ENCODE measurements at regions not wholly inside any gene's neighbourhood (a gene's known extent, or its start where the extent isn't known, plus 50 kb on each side); places are given as distances from the start of the nearest gene placed in this dataset.
"Not testable (repeated sequence)": the region's sequence is repeated elsewhere in the genome, so short reads cannot be mapped to it uniquely, and the experiment has no call there.

DNA sequence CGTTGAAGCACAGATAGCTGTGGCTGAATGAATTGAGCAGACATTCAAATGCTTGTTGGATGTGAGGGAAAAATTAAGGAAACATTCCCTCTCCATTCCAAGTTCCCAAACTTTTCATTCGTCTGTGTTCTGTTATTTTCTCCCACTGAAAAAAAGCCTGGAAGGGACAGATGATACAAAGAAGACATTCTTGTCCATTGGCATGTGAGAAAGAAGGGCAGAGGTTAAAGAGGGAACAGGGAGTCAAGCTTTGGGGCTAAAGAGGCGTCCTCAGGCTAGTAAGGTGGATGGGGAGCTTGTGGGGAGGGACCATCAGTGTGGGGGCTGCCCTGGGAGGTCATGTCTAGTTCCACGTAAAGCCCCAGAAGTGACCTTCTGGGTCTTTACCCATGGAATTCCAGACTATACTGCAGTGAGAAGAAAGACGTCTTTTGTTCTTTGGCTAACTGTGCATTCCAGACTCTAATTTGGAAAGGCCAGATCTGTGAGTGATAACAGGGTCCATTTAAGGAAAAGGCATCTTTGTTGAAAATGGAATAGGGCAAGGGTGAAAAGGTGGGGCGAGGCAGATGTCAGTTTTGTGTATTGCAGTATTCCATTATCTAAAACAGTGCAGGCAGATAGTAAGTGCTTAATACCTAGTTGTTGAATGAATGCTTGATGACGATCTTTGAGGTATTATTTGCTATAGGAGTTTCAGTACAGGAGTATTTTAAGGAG lies 117.5 kb downstream of the SOX4 start:
- no peak for DNase-seq

GRCh38 chr6:21712213-21712612 lies 118.7 kb downstream of the SOX4 start:
- no peak for DNase-seq

DNA sequence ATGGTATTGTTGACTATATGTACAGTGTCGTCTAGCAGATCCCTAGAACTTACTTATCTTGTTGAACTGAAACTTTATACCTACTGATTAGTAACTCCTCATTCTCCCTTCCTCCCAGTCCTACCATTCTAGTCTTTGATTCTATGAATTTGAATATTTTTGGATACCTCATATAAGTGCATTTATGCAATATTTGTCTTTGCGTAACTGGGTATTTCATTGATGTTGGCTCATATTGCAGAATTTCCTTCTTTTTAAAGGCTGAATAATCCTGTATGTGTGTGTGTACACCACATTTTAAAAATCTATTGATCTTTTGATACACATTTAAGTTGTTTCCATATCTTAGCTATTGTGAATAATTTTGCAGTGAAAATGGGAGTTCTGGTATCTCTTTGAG lies 119.9 kb downstream of the SOX4 start:
- DNase-seq, result no peak

GRCh38 chr6:21715180-21715579 lies 121.6 kb downstream of the SOX4 start:
- no peak for DNase-seq

- DNase-seq, result no peak
These were observed 129.0 kb downstream of the SOX4 start for GRCh38 chr6:21722510-21722909.

DNA sequence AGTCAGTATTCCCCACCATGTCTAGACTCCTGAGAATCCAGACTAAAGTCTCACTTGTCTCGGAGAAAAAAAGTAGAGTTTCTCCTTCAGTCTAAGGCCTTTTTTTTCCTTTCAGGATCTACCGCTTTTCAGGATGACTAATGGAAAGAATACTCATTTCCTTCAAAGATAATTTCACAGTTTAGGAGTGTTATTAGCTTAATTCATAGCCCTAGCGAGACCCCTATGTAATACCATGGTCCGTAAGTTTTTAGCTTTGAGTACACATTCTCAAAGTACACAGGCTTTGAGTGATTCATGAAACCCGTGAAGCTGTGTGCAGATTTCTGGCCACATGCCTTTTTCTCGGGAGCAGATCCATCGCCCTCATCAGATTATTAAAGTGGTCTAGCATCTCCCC lies 133.1 kb downstream of the SOX4 start:
- DNase-seq, result no peak

- DNase-seq, result no peak
These were observed 134.6 kb downstream of the SOX4 start for GRCh38 chr6:21728141-21728540.

GRCh38 chr6:21729431-21729830 lies 135.9 kb downstream of the SOX4 start:
- DNase-seq, result no peak

- DNase-seq, result no peak
These were observed 137.0 kb downstream of the SOX4 start for GRCh38 chr6:21730533-21730932.

- DNase-seq, result no peak
These were observed 138.0 kb downstream of the SOX4 start for GRCh38 chr6:21731411-21732031.

DNA sequence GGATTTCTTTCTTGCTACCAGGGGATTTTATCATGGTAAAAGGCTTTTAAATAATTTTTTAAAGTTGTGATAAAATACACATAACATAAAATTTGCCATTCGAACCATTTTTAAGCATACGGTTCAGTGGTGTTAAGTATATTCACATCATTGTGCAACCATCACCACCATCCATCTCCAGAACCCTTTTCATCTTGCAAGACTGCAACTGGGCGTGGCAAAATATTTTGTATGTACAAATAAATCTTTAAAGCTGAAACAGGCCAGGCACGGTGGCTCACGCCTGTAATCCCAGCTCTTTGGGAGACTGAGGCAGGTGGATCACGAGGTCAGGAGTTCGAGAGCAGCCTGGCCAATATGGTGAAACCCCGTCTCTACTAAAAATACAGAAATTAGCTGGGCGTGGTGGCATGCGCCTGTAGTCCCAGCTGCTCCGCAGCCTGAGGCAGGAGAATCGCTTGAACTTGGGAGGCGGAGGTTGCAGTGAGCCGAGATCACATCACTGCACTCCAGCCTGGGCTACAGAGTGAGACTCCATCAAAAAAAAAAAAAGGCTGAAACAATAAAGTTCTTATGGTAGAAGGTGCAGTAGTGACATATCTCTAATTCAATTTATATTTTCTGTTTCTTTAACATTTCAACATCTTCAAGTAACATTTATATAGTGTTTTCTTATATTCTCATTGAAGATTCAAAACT lies 138.6 kb downstream of the SOX4 start:
- DNase-seq, result not testable (repeated sequence)

GRCh38 chr6:21732731-21733130 lies 139.2 kb downstream of the SOX4 start:
- no peak for DNase-seq

DNA sequence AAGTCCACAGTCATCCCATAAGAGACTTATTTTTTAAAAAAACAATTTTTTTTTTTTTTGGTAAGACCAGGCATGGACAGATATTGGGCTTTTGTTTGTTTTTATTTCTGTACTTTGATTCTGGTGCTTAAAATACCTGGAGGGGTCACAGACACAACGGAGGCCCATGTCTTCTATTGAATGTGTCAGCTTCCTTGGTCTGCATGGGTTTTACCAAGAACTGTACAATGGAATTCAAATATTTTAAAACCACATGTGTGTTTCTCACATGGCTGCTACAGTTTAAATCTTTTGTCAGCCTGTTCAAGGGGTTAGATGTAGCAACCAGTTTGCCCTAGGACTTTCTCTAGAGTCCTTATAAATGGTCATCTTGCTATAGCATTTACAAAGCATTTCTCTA lies 139.8 kb downstream of the SOX4 start:
- no peak for DNase-seq

GRCh38 chr6:21734204-21734603 lies 140.7 kb downstream of the SOX4 start:
- no peak for DNase-seq

- no peak for DNase-seq
These were observed 144.9 kb downstream of the SOX4 start for GRCh38 chr6:21738180-21739094.

DNA sequence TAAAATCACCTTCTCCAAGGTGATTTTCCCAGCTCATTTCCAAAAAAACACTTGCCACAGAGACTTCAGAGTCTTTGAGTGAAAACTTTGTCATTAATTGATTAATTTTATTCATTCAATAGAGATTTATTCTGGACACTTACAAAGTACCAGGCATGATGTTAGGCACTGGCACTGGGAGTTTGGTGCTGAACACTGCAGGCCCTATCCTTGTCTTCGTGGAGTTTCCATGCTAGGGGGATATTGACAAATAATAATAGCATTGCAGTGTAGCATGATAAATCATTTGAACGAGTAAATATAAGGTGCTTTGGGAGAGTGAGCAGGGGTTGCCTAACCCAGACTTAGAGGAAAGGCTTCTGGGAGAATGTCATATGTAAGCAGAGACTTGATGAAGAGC lies 145.7 kb downstream of the SOX4 start:
- no peak for DNase-seq

- DNase-seq, result no peak
These were observed 146.3 kb downstream of the SOX4 start for GRCh38 chr6:21739838-21740237.

- DNase-seq, result no peak
These were observed 147.0 kb downstream of the SOX4 start for GRCh38 chr6:21740376-21741124.

DNA sequence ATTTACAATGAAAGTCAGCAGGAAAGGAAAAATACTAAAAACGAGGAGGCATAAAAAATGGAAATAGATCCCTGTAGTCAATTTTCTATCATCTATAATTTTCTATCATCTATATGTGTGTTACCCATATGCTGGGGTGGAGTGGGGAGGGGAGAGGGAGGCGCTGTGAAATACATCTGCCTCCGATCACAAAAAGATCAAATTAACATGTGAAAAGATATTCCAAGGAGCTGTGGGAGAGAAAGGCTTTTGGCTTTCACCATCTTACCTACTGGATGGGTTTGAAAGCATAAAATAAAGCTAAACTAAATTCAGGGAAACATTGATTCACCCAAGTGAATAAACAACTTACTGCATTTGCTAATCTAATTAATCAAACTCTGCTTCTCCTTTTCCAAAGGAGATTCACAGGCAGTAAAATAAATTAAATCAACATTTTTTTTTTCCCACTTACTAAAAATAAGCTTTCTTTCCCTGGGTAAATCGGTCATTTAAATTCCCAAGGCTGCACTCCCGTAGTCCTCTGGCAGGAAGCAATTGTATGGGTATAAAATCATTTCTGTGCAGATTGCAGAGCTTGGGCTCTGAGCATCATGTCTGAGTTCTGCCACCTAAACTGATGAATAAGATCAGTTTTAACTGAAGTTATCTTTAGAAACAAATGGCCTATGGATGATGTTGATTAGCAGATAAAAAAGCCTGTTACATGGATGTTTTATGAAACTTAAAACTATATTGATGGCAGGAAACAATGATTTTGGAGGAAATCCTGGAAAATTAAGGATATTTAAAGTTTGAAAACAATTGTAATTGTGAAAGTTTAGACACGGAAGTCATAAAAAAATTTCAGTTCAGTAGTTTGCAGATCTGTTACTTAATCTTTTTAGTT lies 147.9 kb downstream of the SOX4 start:
- no peak for DNase-seq

DNA sequence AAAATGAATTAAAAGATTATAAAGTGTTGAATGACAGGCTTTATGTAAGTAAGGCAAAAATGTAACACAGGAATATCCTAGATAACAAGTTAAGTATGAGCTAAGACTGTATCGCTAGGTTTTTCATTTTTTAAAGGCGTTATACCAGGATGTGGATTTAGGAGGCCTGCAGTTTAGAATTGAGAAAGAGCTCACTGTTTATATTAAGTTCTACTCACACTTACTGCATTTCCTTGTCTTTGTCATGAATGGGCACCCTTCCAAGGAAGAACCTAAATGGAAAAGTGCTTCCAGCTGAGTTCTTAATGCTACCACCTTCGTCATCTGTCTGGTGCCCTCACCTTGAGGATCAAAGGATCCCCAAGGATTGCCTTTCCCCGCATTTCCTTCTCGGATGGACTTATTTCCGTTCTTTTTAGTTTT lies 148.7 kb downstream of the SOX4 start:
- DNase-seq, result no peak

DNA sequence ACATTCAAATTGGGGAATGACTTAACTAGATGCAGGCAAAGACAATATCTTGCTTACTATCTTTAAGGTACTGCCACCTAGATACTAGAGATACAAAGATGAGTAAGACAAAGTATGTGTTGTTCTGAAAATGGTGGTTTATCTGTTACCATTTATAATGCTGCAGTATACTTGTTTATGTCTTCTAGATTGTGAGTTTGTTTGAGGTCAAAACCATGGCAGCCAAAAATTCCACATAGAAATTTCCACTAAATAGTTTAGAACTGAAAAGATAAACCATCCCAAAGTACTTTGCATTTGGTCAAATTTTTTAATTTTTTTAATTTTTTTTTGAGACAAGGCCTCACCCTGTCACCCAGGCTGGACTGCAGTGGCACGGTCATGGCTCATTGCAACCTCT lies 150.8 kb downstream of the SOX4 start:
- DNase-seq, result no peak
